Thymus (tissue), 11 donors: ENCODE measurements at regions not wholly inside any gene's neighbourhood (a gene's known extent, or its start where the extent isn't known, plus 50 kb on each side); places are given as distances from the start of the nearest gene placed in this dataset.

ENCODE experiments used
- DNase-seq, 9 donors: peaks; one replicate each; pipeline ENCODE4 v3.0.0-alpha.2; 2013; ENCODE audit warnings: low spot score in 9 of 9, low read depth in 6 of 9, missing footprints in 1 of 9
- H3K27ac ChIP-seq, 2 donors: one replicate each; pipeline ENCODE4 v1.5.1; 2013; ENCODE audit warnings: control low read depth in 1 of 2, low read depth in 1 of 2, low read length in 1 of 2, mild to moderate bottlenecking in 1 of 2, moderate library complexity in 1 of 2
- H3K27me3 ChIP-seq, 2 donors: one replicate each; pipeline ENCODE4 v1.5.1; 2013; ENCODE audit warnings: low read length in 1 of 2; ENCODE audit not compliant: control insufficient read depth in 2 of 2, insufficient read depth in 1 of 2
- H3K36me3 ChIP-seq, 2 donors: one replicate each; pipeline ENCODE4 v1.5.1; 2013; ENCODE audit warnings: low read length in 1 of 2, mild to moderate bottlenecking in 1 of 2, moderate library complexity in 1 of 2; ENCODE audit not compliant: control insufficient read depth in 2 of 2, insufficient read depth in 2 of 2
- H3K4me1 ChIP-seq, 2 donors: one replicate each; pipeline ENCODE4 v1.5.1; 2013; ENCODE audit warnings: low read length in 2 of 2; ENCODE audit not compliant: control insufficient read depth in 2 of 2, insufficient read depth in 2 of 2
- H3K4me3 ChIP-seq, 2 donors: one replicate each; pipeline ENCODE4 v1.5.1; 2013; ENCODE audit warnings: low read length in 2 of 2, control low read depth in 1 of 2, mild to moderate bottlenecking in 1 of 2
- H3K9me3 ChIP-seq, 2 donors: one replicate each; pipeline ENCODE4 v1.5.1; 2013; ENCODE audit warnings: low read length in 1 of 2, mild to moderate bottlenecking in 1 of 2; ENCODE audit not compliant: control insufficient read depth in 2 of 2, insufficient read depth in 1 of 2
- WGBS: extraction: QIAGEN DNeasy Blood & Tissue Kit; methylation state at CpG from one replicate; pipeline ENCODE4 v1.1.7; 2013; 5-methylcytosine and 5-hydroxymethylcytosine counted together
- donor health status: healthy.

DNA sequence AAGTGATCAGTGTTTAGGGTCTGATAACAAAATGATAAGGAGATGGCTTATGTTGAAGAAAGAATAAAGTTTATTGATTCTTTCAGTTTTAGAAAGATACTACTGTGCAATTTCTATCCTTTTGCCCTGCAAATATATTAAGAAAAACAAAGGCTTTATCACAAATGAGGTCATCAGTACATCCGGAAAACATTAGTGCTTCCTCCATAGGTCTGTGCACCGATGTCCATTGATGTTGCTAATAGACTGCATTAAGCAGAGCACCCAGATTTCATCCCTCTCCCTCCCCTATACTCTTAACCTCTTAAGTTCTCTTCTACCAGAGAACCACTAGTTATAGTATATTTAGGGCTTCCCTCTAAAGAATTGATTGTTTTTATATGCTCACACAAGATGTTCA is 53.7 kb upstream of the HHIP start:
- no peak for DNase-seq
- Histone ChIP-seq H3K9me3 (no peaks in the 10 kb centered on the region), H3K27me3 (no peaks in the 10 kb centered on the region), H3K27ac (no peak overlapping the region), H3K4me1 (peaks cover 0 to 4% of the 10 kb centered on the region in 2 donors), H3K36me3 (no peaks in the 10 kb centered on the region), H3K4me3 (no peak overlapping the region)
- WGBS, result 94% methylated on average over 2 of the region's 2 CpGs

GRCh38 chr4:144594471-144594986 is 51.4 kb upstream of the HHIP start:
- H3K4me3 ChIP-seq, result no peak overlapping the region
- H3K36me3 ChIP-seq, result no peaks in the 10 kb centered on the region
- no peaks in the 10 kb centered on the region for H3K9me3 ChIP-seq
- H3K4me1 ChIP-seq, result peaks cover 0 to 4% of the 10 kb centered on the region in 2 donors
- no peak overlapping the region for H3K27ac ChIP-seq
- H3K27me3 ChIP-seq, result no peaks in the 10 kb centered on the region
- WGBS, result 89% methylated on average over 1 of the region's 1 CpG
- no peak for DNase-seq

GRCh38 chr4:144595681-144596080 is 50.3 kb upstream of the HHIP start:
- DNase-seq, result no peak
- 97% methylated on average over 3 of the region's 3 CpGs for WGBS
- Histone ChIP-seq H3K9me3 (no peaks in the 10 kb centered on the region), H3K4me1 (peaks cover 0 to 4% of the 10 kb centered on the region in 2 donors), H3K36me3 (no peaks in the 10 kb centered on the region), H3K27me3 (no peaks in the 10 kb centered on the region), H3K4me3 (no peak overlapping the region), H3K27ac (no peak overlapping the region)
